Activated CD4-positive, alpha-beta T cell treated with anti-CD3 and anti-CD28 coated beads, Interleukin-2, amount 50 U/mL, for 1 hour (primary cell): ENCODE measurements at regions not wholly inside any gene's neighbourhood (a gene's known extent, or its start where the extent isn't known, plus 50 kb on each side); places are given as distances from the start of the nearest gene placed in this dataset.
"Not testable (repeated sequence)": the region's sequence is repeated elsewhere in the genome, so short reads cannot be mapped to it uniquely, and the experiment has no call there.

ENCODE experiments used
- DNase-seq: peaks from one replicate; pipeline ENCODE4 v3.0.0-alpha.2; 2020

- DNase-seq, result no peak
Measured at GRCh38 chr10:111634191-111634590, 549.4 kb downstream of the GPAM start.

DNA sequence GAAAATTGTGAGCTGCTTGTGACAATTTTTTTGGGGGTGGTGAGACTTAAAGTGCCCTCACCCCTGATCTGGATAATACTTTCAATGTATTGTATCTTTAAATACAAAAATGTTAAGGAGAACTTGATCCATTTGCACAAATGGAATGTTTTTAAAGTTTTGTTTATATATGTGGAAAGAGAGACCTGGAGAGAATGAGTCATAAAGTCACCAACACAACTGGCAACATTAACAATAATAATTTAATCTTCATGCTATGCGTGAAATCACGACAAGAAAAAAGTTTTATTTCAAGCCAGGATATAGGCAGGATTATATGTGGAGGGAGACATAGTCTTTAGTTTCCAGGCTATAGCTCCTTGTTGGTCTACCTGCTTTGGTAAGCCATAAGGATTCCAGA is 537.5 kb downstream of the GPAM start:
- DNase-seq, result no peak

DNA sequence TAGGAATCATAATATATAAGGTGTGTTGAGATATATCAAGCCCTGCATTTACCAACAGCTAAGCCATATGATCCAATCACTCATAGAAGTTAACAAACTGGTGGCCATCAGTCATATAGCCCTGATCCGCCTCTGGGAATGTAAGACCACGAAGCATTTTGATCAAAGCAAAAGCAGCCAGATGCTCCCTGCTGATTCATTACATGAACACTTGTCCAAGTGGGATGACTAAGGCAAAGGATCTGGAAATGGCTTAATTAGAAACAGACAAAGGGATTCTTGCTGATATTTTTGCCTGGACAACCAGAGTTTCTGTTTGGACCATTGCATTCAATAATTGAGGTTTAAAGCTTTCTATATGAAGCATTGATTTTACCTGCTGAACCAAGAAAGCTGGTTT is 535.5 kb downstream of the GPAM start:
- no peak for DNase-seq

GRCh38 chr10:111649080-111649479 is 534.5 kb downstream of the GPAM start:
- not testable (repeated sequence) for DNase-seq

GRCh38 chr10:111650088-111650487 is 533.5 kb downstream of the GPAM start:
- no peak for DNase-seq

DNA sequence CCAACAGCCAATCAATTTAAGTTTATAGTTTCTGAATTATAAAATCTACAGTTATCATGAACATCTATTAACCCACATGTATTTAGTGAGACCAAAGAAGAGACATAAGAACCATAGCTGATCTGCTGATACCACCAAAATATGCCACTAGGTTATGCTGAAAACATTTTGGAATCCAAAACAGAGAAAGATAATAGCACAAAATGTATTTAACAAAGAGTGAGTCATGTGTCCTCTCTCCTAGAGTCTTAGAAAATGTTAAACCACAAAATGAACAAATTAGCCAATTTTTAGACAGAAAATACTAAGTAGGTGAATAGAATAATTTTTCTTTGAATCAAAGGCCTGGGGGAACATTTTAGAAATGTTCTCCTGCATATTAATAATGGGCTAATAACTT is 527.5 kb downstream of the GPAM start:
- no peak for DNase-seq

DNA sequence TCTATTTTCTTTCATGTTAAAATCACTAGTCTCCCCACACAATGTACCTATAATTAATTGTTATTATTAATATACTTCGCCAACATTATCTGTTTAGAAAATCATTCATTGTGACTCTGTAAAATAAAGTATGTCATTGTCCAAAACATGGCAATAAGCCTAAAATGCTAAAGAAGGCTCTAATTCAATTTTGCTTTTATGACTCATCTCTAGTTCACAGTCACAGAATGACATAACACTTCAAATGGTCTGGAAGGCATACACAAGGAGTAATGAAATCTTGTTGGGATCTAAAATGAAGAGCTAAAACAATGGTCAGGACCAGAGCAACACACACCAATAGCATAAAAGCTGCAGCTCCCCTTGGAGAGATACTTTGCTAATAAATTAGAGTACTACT is 505.8 kb downstream of the GPAM start:
- no peak for DNase-seq

GRCh38 chr10:111686796-111687195 is 496.8 kb downstream of the GPAM start:
- DNase-seq, result no peak

DNA sequence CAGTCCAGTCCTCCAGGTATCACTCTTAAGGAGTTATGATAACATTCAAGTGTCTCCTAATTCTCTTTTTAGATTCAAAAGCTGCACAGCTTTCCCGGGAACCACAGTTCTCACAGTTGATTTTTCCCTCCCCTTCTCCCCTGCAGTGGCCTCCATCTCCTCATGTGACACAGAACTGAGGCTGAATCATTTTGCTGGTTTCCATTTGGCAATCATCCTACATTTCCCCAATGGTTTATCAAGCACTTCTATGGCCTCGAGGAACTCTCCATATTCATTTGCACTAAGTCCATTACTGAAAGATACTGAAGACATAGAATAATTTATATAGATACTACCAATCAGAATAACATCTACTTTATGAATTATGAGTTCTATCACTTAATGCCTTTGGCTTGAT is 484.9 kb downstream of the GPAM start:
- no peak for DNase-seq

GRCh38 chr10:111703986-111704385 is 479.6 kb downstream of the GPAM start:
- DNase-seq, result no peak

GRCh38 chr10:111705021-111705420 is 478.5 kb downstream of the GPAM start:
- DNase-seq, result no peak

- no peak for DNase-seq
Measured at GRCh38 chr10:111706331-111706730, 477.2 kb downstream of the GPAM start.

DNA sequence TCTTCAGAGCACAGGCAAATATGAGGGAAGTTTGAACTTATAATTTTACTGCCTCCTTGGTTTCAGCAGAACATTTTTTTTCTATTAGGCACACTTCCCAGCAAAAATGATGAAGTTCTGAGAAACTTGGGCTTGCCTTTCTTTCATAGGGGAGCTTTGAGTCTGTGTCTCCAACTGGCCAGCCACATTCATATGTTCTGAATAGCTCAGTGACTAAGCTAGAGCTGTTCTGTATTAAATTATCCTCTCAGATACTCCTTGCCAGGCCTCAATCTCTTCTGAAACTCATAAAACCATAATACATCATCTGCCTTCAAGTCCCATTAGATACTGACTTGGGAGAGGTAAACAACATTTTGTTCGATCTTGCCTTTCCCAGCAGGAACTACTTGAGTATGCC is 476.5 kb downstream of the GPAM start:
- DNase-seq, result no peak

GRCh38 chr10:111709603-111710002 is 474.0 kb downstream of the GPAM start:
- DNase-seq, result no peak

GRCh38 chr10:111716032-111716431 is 467.5 kb downstream of the GPAM start:
- DNase-seq, result no peak

DNA sequence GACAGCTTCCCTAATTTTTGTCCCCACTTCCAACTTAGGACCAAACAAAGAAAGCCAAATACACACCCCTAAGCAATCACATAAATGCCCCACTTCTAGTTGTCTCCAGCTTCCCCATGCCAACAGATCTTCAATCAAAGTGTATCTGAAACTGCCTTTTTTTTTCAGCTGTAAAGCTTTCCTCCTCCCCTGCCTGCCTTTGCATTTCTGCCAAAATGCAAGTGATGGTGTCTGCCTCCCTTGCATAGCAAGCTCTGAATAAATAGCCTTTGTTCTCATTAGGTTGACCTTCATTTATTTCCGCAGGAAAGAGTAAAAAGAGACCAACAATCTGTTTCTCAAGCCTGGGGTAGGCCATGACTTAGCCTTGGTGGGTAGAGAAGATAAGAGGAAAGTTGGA is 459.4 kb downstream of the GPAM start:
- no peak for DNase-seq

GRCh38 chr10:111725050-111725449 is 458.5 kb downstream of the GPAM start:
- no peak for DNase-seq

GRCh38 chr10:111732166-111732785 is 451.3 kb downstream of the GPAM start:
- no peak for DNase-seq

- DNase-seq, result no peak
Measured at GRCh38 chr10:111739125-111739873, 444.3 kb downstream of the GPAM start.

DNA sequence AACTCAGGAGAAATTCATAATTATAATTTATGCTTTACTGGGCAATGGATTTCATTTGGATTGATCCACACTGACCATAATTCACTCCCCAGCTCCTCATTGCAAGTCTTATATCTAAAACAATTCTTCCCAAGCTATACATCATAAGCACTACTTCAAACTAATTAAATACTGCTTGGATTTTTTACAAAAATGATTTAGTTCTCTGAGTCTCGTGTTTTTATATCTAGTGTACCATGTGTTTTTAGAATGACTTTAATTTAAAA is 443.8 kb downstream of the GPAM start:
- no peak for DNase-seq

GRCh38 chr10:111745982-111746381 is 437.6 kb downstream of the GPAM start:
- no peak for DNase-seq

DNA sequence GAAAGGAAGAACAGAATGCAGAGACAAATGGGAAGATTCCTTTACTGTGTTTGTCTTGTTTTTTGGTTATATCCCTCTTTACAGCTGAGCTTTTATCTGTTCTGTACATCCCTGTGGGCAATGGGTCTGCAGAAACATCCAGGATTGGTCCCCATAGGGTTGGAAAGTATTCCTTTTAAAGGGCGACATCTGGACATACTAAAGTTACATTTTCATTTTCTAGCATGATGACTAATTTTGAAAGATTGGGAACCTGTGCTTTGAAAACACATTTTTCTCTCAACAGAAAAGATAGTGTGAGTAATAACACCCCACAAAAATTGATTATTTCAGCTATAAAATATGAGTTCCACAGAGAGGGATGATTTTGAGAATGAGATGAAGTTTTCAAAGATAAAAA is 435.8 kb downstream of the GPAM start:
- DNase-seq, result no peak

GRCh38 chr10:111748184-111748583 is 435.4 kb downstream of the GPAM start:
- DNase-seq, result no peak

- no peak for DNase-seq
Measured at GRCh38 chr10:111750165-111750849, 433.3 kb downstream of the GPAM start.
